NT2/D1 (cell line): ENCODE measurements at regions not wholly inside any gene's neighbourhood (a gene's known extent, or its start where the extent isn't known, plus 50 kb on each side); places are given as distances from the start of the nearest gene placed in this dataset.

Experiments
- DNase-seq: peaks from one replicate; pipeline ENCODE4 v3.0.0-alpha.2; 2011; ENCODE audit warnings: low read depth, low spot score
- H3K27me3 ChIP-seq: 2 replicates; pipeline ENCODE4 v1.6.0; 2011; ENCODE audit warnings: mild to moderate bottlenecking; ENCODE audit not compliant: insufficient read length, insufficient read depth
- H3K36me3 ChIP-seq: 2 replicates; pipeline ENCODE4 v1.6.1; 2011; ENCODE audit warnings: mild to moderate bottlenecking, low read length, mixed read lengths; ENCODE audit not compliant: insufficient read depth, insufficient read length
- H3K4me1 ChIP-seq: 2 replicates; pipeline ENCODE4 v1.5.1; 2011; ENCODE audit not compliant: insufficient read depth, insufficient read length
- H3K4me3 ChIP-seq: 2 replicates; pipeline ENCODE4 v1.5.1; 2011; ENCODE audit warnings: low read depth; ENCODE audit not compliant: insufficient read length
- H3K9ac ChIP-seq: 2 replicates; pipeline ENCODE4 v1.6.0; 2011; ENCODE audit warnings: low read depth; ENCODE audit not compliant: insufficient read length
- H3K9me3 ChIP-seq: 2 replicates; pipeline ENCODE4 v1.5.1; 2011; ENCODE audit warnings: mild to moderate bottlenecking, low read length; ENCODE audit not compliant: insufficient read depth
- SUZ12 ChIP-seq: IDR thresholded peaks from 2 replicates; pipeline ENCODE4 v1.6.1; 2011; ENCODE audit not compliant: insufficient read length, insufficient read depth; ENCODE audit errors: extremely low read depth
- YY1 ChIP-seq: IDR thresholded peaks from 2 replicates; pipeline ENCODE4 v1.6.1; 2011; ENCODE audit not compliant: insufficient read length, insufficient read depth
- ZNF274 ChIP-seq: IDR thresholded peaks from 2 replicates; pipeline ENCODE4 v1.6.1; 2011; ENCODE audit warnings: mild to moderate bottlenecking, low read depth, low read length

DNA sequence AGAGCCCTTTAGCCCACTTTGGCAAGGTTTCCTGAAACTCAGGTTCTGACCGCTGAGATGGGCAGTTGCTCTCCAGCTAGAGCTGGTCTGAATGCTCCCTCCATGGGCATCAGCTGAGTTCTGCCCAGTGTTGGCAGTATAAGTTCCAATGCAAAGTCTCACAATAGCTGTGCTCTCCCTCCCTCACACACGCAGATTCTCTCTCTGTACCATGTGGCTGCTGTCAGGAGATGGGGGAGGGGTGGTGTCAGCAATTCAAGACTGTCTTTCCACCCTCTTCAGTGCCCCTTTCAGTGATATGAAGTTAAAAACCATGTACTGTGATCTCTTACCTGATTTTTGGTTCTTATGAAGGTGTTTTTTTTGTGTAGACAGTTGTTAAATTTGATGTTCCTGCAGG, 164.3 kb upstream of the PLEKHA5 start:
- no peak for DNase-seq
- TF ChIP-seq ZNF274 (no peak), YY1 (no peak), SUZ12 (no peak)
- H3K9ac ChIP-seq: peak overlapping the region; percentile 22
- no peaks in the 10 kb centered on the region for H3K27me3 ChIP-seq
- no peaks in the 10 kb centered on the region for H3K9me3 ChIP-seq
- H3K4me3 ChIP-seq: no peak overlapping the region
- no peaks in the 10 kb centered on the region for H3K36me3 ChIP-seq
- H3K4me1 ChIP-seq: peaks cover 6% of the 10 kb centered on the region

DNA sequence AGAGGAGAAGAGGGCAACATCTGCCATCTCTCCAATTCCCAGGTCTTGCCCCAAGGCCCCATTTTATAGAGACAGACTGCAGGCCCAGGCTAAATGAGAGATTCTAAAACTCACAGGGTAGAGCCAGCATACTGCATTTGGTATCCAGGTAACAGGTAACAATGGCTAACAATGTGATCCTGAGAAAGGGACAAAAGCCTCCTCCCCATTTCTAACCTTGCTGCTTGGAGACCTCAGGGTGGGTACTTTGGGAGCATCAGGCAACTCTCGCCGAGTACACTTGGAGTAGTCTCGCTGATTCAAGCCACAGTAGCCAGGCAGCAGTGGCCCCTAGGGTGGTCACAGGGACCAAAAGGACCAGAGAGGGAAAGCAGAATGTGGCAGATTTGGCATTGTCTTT, 162.6 kb upstream of the PLEKHA5 start:
- no peak for DNase-seq
- no peak for TF ChIP-seq YY1
- no peak for TF ChIP-seq SUZ12
- no peak for TF ChIP-seq ZNF274
- no peaks in the 10 kb centered on the region for H3K36me3 ChIP-seq
- H3K27me3 ChIP-seq: no peaks in the 10 kb centered on the region
- peaks cover 6% of the 10 kb centered on the region for H3K4me1 ChIP-seq
- H3K9me3 ChIP-seq: no peaks in the 10 kb centered on the region
- H3K9ac ChIP-seq: no peak overlapping the region
- H3K4me3 ChIP-seq: no peak overlapping the region

DNA sequence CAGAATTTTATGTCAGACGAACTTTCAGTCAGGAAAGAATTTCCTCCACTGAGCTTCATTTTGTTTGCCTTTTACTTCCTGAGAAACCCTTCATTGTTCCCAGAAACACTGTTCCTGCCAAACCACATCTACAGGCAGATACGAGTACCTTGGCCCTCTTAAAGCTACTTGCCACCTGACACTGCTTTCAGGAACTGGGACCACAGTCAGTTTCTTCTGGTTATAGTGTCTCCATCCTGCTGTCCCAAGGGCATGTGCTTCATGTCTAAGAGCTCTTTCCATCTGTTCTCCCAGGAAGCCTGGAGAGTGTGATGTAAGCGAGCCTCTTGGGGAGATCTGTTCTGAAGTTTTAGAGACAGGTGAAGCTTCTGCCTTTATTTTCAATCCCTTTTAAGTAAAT, 161.7 kb upstream of the PLEKHA5 start:
- DNase-seq: no peak
- Histone ChIP-seq H3K27me3 (no peaks in the 10 kb centered on the region), H3K4me1 (peaks cover 9% of the 10 kb centered on the region), H3K4me3 (no peak overlapping the region), H3K9ac (no peak overlapping the region), H3K36me3 (no peaks in the 10 kb centered on the region), H3K9me3 (no peaks in the 10 kb centered on the region)
- no peak for TF ChIP-seq SUZ12
- TF ChIP-seq ZNF274: no peak
- TF ChIP-seq YY1: no peak

DNA sequence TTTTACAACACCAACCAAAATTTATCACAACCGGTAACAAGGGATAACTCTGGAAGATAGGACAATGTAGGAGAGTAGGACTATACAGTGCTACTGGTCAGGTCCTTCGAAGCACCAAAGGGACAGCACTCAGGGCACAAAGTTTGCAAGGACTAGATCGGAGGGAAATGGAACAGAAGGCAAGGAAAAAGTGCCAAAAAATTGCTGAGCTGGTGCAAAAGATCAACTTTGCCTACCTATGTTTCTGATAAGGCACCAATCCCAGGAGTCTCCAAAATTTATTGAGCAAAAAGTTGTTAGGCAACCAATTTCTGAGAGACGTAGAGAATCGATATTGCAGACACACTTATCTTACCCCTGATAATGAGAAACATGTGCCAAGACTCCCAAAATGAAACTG, 160.0 kb upstream of the PLEKHA5 start:
- no peak for TF ChIP-seq YY1
- H3K4me1 ChIP-seq: peaks cover 9% of the 10 kb centered on the region
- no peaks in the 10 kb centered on the region for H3K36me3 ChIP-seq
- no peak overlapping the region for H3K4me3 ChIP-seq
- no peaks in the 10 kb centered on the region for H3K27me3 ChIP-seq
- no peak for DNase-seq
- no peak overlapping the region for H3K9ac ChIP-seq
- H3K9me3 ChIP-seq: no peaks in the 10 kb centered on the region

DNA sequence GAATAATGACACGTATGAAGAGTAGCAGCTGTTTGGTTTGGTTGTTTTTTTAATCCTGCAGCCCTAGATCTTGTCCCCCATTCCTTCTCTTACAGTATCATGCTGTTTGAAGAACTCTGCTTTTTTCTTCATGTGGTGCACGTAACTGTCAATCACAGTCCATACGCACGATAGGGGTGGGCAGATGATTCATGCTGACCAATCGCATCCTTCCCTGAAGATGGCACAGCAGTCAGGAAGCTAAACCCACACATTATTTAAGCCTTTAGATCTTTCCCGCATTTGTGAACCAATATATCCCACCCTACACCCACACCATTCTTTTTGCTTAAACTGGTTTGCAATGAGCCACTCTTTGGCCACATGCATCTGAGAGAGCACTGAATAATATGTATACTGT, 158.9 kb upstream of the PLEKHA5 start:
- H3K9ac ChIP-seq: no peak overlapping the region
- H3K36me3 ChIP-seq: no peaks in the 10 kb centered on the region
- TF ChIP-seq SUZ12 (no peak), ZNF274 (no peak), YY1 (no peak)
- 0 out of 2 replicates have a peak, but pooled peaks cover 3% of the 10 kb centered on the region for H3K9me3 ChIP-seq
- peaks cover 2% of the 10 kb centered on the region for H3K4me1 ChIP-seq
- H3K27me3 ChIP-seq: no peaks in the 10 kb centered on the region
- no peak for DNase-seq
- no peak overlapping the region for H3K4me3 ChIP-seq

DNA sequence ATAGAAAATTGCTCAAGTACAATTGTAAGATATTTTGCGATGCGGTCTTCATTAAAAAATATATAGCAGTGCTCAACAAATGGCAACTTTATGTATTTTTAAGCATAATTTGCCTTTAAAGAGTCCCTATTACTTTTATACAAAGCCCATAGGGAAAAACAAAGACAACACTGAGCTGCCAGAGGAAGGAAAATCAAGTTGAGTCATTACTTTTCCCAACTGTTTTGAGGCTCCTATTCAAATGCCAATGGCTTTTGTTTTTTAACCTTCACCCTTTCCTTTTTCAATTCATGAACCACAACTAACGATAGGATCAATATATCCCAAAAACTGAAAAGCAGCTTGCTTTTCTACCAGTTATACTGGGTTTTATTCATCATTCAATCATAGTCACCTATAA, 157.6 kb upstream of the PLEKHA5 start:
- H3K27me3 ChIP-seq: no peaks in the 10 kb centered on the region
- DNase-seq: peak; percentile 47
- no peak overlapping the region for H3K4me3 ChIP-seq
- peaks cover 2% of the 10 kb centered on the region for H3K4me1 ChIP-seq
- H3K36me3 ChIP-seq: no peaks in the 10 kb centered on the region
- H3K9ac ChIP-seq: no peak overlapping the region
- TF ChIP-seq ZNF274 (no peak), SUZ12 (no peak), YY1 (no peak)
- peaks cover 7% of the 10 kb centered on the region for H3K9me3 ChIP-seq

DNA sequence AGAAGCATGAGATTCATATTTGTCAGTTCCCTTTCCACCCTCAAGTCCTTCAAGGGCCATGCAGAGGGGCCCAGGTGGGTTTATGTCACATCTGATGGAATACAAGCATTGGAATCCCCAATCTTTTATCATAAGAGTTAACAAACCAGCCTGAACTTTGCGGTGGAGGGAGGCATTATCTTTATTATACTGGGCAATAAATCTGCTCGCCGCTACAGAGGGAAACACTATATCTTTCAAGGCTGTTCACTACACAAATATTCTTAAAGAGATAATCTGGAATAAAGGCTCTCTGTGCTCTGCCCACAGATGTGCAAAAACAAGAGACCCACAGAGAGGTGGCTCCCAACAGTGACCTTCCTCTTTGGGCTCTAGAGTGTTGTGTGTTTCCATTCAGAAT, 153.6 kb upstream of the PLEKHA5 start:
- Histone ChIP-seq H3K9ac (no peak overlapping the region), H3K4me3 (no peak overlapping the region), H3K9me3 (peaks cover 21% of the 10 kb centered on the region), H3K4me1 (peaks cover 4% of the 10 kb centered on the region), H3K36me3 (no peaks in the 10 kb centered on the region), H3K27me3 (no peaks in the 10 kb centered on the region)
- TF ChIP-seq SUZ12: no peak
- no peak for DNase-seq

DNA sequence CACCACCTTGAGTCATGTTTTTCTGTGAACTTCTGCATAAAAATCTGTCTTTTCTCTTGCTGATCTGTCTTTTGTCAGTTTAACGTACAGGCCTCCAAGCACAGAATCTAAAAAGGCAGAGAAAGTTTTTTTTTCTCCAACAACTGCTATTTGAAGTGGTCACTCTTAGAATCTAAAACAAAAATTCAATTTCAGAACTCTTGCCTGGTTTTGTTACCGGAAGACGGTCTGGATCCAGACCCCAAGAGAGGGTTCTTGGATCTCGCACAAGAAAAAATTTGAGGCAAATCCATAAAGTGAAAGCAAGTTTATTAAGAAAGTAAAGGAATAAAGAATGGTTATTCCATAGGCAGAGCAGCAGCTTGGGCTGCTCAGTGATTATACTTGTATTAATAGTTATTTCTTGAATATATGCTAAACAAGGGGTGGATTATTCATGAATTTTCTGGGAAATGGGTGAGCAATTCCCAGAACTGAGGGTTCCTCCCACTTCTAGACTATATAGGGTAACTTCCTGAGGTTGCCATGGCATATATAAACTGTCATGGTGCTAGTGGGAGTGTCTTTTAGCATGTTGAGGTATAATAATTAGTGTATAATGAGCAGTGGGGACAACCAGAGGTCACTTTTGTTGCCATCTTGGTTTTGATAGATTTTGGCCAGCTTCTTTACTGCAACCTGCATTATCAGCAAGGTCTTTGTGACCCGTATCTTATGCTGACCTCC, 150.0 kb upstream of the PLEKHA5 start:
- TF ChIP-seq YY1 (no peak), ZNF274 (no peak), SUZ12 (no peak)
- H3K36me3 ChIP-seq: no peaks in the 10 kb centered on the region
- H3K9me3 ChIP-seq: peaks cover 21% of the 10 kb centered on the region
- no peak overlapping the region for H3K4me3 ChIP-seq
- peaks cover 2% of the 10 kb centered on the region for H3K4me1 ChIP-seq
- no peak overlapping the region for H3K9ac ChIP-seq
- DNase-seq: no peak
- no peaks in the 10 kb centered on the region for H3K27me3 ChIP-seq
